GM19238 (cell line): ENCODE measurements at regions not wholly inside any gene's neighbourhood (a gene's known extent, or its start where the extent isn't known, plus 50 kb on each side); places are given as distances from the start of the nearest gene placed in this dataset.
"Not testable (repeated sequence)": the region's sequence is repeated elsewhere in the genome, so short reads cannot be mapped to it uniquely, and the experiment has no call there.

Experiments
- DNase-seq: peaks from one replicate; pipeline ENCODE4 v3.0.0; 2011; ENCODE audit warnings: low spot score; ENCODE audit not compliant: insufficient read length

GRCh38 chr3:153897025-153897723 lies 224.0 kb upstream of the ARHGEF26 start:
- no peak for DNase-seq

- DNase-seq: no peak
These were observed 223.3 kb upstream of the ARHGEF26 start for GRCh38 chr3:153897842-153898241.

GRCh38 chr3:153901152-153901551 lies 220.0 kb upstream of the ARHGEF26 start:
- DNase-seq: no peak

- DNase-seq: no peak
These were observed 219.2 kb upstream of the ARHGEF26 start for GRCh38 chr3:153901991-153902390.

- no peak for DNase-seq
These were observed 217.8 kb upstream of the ARHGEF26 start for GRCh38 chr3:153903430-153903829.

- DNase-seq: no peak
These were observed 214.8 kb upstream of the ARHGEF26 start for GRCh38 chr3:153906366-153906765.

GRCh38 chr3:153910387-153910786 lies 210.8 kb upstream of the ARHGEF26 start:
- DNase-seq: no peak

GRCh38 chr3:153911116-153911515 lies 210.1 kb upstream of the ARHGEF26 start:
- no peak for DNase-seq

- no peak for DNase-seq
These were observed 201.4 kb upstream of the ARHGEF26 start for GRCh38 chr3:153919773-153920172.

- no peak for DNase-seq
These were observed 199.4 kb upstream of the ARHGEF26 start for GRCh38 chr3:153921826-153922225.

- no peak for DNase-seq
These were observed 195.2 kb upstream of the ARHGEF26 start for GRCh38 chr3:153925841-153926514.

- DNase-seq: no peak
These were observed 194.1 kb upstream of the ARHGEF26 start for GRCh38 chr3:153927107-153927506.

GRCh38 chr3:153928851-153929250 lies 192.3 kb upstream of the ARHGEF26 start:
- DNase-seq: no peak

- not testable (repeated sequence) for DNase-seq
These were observed 187.7 kb upstream of the ARHGEF26 start for GRCh38 chr3:153933481-153933880.

GRCh38 chr3:153944084-153944483 lies 177.1 kb upstream of the ARHGEF26 start:
- DNase-seq: no peak

GRCh38 chr3:153951276-153951675 lies 169.9 kb upstream of the ARHGEF26 start:
- DNase-seq: no peak

- DNase-seq: no peak
These were observed 169.1 kb upstream of the ARHGEF26 start for GRCh38 chr3:153952091-153952490.

GRCh38 chr3:153956613-153957012 lies 164.6 kb upstream of the ARHGEF26 start:
- DNase-seq: no peak

- no peak for DNase-seq
These were observed 163.8 kb upstream of the ARHGEF26 start for GRCh38 chr3:153957421-153957820.

- no peak for DNase-seq
These were observed 162.3 kb upstream of the ARHGEF26 start for GRCh38 chr3:153958635-153959595.

GRCh38 chr3:153960458-153961074 lies 160.6 kb upstream of the ARHGEF26 start:
- DNase-seq: no peak
